HG03060 (cell line): ENCODE measurements at regions not wholly inside any gene's neighbourhood (a gene's known extent, or its start where the extent isn't known, plus 50 kb on each side); places are given as distances from the start of the nearest gene placed in this dataset.

ENCODE experiments used
- ATAC-seq: cut with Tn5 transposase; IDR thresholded peaks from one replicate; pipeline ENCODE4 v1.9.1; 2021; ENCODE audit warnings: low read depth, moderate number of reproducible peaks; ENCODE audit not compliant: unreplicated experiment

DNA sequence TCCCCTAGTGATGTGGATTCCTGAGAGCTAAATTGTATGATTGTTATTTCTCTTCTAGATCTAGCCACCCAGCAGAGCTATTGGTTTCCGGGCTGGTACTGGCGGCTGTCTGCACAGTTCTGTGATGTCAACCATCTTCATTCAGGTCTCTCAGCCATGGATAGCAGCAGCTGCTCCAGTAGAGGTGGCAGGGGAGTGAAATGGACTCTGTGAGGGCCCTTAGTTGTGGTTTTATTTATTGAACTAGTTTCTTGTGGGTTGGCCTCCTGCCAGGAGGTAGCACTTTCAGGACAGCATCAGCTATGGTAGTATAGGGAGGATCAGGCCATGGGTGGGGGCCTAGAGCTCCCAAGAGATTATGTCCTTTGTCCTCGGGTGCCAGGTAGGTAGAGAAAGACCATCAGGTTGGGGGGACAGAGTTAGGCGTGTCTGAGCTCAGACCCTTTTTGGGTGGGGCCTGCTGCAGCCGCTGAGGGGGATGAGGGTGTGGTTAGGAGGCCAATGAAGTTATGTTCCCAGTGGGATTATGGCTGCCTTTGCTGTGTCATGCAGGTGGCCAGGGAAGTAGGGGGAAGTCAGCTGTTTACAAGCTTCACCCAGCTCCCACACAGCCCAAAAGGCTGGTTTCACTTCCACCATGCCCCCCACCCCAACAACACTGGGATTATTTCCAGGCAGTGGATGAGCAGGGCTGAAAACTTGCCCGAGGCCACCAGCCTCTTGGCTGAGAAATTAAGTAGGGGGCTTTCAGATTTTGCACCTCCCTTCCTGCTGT is 55.1 kb upstream of the RGS4 start:
- no peak for ATAC-seq

DNA sequence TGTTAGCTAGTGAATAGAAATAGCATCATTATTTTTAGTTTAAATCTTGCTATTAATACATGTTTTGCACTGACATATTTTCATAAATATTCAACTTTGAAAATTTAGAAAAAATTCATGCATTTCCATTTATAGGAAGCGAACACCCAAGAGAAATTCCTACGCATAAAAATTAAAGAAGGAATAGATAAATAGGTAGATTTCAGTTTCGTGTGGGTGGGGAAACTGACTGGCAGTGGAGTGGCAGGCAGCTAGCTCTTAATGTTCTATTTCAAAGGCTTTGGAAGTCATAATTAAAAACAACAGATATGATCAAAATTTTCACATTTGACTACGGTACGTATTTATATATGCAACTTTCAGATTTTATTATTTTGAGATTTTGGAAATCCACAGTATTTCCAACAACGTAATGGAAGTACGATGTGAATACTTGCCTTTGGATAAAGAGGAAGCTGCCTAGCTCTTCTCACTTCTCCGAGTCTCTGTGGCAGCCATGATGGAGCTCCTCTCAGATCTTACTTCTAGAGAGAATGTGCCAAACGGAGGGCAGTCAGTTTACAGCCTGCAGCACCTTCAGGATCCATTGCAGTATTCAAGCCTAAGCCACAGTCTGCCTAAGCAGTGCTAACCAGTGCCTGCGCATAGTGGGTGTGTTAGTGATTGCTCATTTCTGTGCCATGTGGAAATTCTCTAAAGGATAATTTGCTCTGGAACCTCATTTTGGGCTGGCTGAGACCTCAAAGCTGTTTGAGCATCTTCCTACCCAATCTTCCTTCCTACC is 62.9 kb upstream of the RGS4 start:
- ATAC-seq = no peak

DNA sequence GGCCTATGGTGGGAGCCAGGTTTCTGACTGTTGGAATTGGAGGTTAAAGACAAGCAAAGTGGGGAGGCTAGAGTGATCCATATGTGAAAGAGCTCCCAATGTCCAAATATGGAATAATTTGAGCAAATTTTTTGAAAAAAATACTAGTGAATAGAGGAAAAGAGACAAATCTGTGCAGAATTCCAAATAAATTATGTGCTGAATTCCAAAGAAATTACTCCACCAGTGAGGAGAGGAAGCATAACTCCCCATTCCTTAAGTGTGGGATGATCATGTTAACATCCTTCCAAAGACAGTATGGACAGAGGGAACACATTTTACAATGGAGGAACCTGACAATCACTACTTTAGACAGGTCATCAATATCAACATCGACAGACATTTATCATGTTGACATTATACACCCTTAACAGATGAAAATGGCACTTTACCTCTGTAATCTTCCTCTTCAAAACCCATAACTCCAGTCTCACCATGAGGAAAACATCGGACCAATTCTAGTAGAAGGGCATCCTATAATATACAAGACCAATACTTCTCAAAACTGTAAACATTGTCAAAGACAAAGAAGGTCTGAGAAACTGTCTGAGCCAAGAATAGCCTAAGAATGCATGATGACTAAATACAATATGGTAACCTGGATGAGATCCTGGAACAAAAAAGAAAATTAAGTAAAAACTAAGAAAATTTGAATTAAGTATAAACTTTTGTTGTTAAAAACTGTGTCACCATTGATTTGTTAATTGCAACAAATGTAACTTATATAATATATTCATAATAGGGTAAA is 71.5 kb upstream of the RGS4 start:
- ATAC-seq = no peak

DNA sequence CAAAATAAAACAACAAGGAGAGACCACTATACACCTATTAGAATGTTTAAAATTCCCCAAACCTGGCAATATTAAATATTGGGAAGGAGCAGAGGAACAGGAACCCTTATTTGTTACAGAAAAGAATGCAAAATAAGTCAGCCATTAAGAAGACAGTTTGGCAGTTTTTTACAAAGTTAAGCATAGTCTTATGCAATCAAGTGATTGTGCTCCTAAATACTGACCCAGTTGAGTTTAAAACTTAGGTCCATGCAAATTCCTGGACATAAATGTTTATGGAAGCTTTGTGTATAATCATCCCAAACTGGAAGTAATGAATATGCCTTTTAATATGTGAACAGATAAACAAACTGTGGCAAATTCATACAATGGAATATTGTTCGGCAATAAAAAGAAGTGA is 72.9 kb upstream of the RGS4 start:
- ATAC-seq = no peak

DNA sequence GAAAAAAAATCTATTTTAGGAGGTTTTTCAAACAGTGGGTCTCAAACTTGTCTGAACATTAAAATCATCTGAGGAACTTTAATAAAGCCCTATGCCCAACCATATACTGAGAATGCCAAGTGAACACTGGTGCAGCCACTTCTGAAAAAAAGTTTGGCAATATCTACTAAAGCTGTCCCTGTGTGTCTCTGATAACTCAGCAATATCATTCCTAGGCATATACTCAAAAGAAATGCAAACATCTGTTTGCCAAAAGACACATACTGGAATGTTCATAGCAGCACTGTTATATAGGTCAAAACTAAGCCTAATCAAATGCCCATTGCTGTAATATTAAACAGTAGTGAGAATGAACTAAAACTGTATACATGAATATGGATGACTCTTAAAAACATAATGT is 74.2 kb upstream of the RGS4 start:
- ATAC-seq = no peak

DNA sequence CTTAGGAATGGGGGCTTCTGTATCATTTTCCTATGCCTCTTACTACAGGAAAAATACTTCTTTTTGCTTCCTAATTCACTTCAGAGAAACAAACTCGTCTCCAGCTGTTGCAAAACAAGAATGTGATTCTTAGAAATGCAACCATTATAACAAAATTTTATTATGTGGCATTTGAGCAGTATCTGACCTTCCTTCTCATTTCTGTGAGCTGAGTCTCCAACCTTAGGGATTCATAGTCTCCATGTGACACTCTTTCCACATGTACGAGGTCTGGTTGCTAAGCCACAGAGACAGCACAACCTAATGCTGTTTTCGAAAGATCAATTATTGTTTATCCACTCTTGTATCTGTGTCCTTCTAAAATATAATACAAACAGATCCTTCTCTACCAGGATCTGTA is 75.3 kb upstream of the RGS4 start:
- ATAC-seq = no peak

DNA sequence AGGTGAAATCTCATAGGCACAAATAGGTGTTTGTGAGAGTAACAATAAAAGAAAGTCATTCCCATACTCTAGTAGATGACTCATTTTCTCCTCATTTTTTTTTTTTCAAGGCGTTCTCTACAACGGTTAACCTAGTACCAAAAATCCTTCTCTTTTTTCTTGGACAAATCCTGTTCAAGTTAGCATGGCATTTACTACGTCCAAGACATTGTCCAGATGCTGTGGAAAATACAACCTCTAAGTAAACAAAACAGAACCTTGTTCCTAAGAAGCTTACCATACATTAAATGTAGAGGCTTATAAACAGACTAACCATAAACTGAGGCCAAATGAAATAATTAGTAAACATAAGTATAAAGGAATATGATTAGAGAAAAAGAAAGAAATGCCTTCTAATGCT is 76.2 kb upstream of the RGS4 start:
- ATAC-seq = no peak

DNA sequence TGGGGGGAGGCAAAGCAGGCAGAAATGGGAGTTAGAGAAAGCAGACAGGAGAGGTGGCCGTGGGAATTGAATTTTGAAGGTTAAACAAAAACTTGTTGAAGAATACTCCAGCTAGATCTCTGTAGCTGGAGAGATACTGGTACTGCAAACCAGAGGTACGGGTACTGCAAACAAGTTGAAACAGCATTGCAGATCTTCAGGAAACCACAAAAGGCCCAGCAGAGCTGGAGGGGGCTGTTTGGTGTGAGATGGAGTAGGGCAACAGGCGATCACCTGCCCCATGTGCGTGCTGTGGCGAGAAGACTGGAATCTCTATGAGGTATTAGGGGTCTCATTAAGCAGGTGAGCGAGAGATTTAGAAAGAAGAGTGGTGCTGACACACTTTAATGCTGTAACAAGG is 77.7 kb upstream of the RGS4 start:
- ATAC-seq = no peak

DNA sequence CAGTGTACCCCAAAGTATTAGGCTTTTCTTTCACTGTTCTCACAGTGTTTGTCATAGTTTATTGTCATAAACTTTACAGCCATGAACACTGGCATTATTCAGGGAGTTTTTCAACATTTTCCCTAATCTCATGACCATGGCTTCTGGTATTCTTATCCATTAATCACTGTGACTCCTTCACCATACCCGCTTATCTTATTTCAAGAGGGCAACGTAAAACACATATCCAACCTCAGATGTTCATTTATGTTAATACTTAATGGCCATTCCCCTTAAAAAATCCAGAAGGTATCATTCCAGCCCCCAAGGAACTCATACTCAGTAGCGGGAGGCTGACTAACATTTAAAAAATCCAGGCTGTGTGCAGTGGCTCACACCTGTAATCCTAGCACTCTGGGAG is 78.5 kb upstream of the RGS4 start:
- ATAC-seq = no peak

DNA sequence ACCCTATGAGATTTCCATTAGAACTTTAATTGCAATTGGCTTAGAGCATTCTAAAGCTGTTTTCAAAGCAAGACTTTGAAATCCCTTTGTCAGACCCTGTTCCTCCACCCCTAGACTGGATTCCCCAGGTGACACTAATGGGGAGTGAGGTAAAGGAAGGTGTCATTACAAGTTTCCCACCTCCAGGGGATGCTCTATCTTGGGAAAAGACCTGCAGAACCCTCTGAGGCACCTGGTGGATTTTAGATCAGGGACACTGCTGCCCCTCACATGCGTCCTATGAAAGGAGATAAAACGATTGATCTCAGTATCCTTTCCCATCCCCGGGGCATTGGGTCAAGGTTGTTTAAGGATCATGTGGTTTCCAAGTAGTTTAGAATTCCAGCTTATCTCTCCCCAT is 80.3 kb upstream of the RGS4 start:
- no peak for ATAC-seq

DNA sequence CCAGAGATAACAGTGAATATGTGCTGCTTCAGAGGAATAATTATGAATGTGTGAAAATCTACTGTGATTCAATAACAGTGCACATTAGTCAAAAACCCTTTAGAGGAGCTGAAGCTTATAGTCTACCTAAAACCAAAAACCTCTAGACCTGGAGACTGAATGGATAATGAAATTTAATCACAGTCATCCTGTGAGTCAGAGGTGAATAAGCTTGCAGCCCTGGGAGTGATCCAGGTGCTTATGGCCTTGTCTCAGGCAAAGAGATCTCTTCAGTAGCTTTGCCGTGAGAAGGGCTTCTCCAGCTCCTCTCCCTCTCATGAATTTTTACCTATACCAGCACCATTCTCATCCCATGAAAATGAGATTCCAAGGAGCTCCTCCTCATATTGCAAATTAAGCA is 81.3 kb upstream of the RGS4 start:
- no peak for ATAC-seq

DNA sequence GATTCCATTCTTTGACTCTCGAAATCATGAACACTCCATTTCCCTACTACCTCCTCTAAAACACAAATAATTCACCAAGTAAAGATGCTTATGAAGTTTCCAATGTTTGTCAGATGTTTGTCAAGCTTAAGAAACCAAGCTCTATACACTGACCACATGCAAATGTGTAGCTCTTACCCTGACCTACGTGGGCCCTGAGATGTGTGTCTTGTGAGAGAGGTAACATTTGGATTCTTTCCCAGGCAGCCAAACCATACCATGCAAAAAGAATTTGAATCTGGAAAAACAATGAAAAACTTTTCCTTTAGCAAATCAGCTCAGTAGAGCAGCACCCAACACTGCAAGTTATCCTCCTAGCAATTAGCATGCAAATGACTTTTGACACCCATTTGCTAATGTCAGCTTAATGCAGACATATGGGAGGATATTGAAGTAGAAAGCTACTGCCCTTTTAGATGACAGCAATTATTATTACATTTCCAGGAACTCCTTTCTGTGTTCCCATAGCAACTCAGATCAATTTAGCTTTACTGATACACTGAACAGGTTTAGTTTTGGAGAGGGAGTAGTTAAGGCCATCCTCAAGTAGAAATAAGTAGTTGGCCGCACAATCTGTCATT is 83.2 kb upstream of the RGS4 start:
- ATAC-seq = no peak

DNA sequence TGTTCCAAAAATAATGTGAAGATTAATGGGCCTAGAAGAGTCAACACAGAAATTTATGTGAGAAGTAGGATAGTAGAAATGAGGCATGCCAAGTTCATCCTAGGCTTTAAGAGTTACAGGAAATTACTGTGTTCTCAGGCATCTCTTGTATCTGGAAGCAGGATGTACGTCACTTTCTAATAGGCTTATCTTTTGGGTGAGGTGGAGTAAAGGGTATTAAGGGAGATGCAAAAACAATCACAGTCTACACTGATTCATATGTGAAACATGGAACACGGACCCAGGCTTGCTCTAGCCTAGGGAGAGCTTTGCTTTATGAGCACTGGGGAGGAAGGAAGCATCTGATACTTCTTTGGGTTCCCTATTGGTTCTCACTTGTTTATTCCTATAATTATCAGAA is 84.5 kb upstream of the RGS4 start:
- no peak for ATAC-seq

DNA sequence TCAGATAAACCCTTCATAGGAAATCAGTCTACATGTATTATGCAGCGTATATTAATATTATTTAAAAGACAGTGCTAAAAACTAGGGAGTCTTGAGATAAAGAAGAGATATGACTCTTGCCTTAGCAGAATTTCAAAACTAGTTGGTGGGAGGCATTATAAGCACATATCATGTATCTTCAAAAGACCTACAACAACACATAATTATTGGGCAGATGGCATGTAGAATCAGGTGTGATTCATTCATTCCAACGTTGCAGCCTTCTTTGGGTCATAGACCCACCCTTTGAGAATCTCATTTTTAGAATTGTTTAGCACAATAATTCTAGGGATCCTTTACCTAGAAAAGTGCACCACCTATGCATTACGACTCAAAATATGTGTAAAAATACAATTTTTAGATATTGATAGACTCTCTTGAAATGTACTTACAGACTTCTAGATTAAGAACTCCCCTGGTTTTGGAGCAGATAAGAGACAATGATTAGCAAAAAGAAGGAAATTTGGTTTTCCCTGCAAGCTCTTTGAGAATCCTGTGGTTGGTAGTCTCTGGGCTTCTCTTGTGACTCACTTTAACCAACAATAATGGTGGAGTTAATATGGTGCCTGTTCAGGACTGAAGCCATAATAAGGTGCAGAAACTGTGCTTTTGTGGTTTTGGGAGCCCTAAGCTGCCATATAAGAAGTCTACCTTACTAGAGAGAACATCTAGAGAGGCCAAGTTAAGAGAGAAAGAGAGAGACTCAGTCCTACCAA is 85.3 kb upstream of the RGS4 start:
- ATAC-seq = no peak

DNA sequence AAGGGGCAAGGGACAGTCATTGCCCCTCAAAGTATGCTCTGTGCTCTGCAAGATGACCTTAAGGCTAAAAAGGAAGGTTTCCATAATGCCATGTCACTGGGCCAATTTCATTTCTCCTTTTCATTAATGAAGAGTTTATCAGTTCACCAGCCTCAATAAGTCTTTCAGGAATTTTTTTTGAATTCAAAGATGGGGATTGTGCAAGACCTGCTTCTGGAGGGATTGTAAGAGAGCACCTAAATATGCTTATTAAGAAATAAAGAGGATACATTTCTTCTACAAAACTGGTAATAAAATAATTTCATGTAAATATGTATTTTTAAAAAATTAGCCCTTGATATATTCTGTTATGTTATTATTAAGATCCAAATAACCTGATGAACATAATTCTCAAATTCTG is 86.8 kb upstream of the RGS4 start:
- ATAC-seq = no peak

DNA sequence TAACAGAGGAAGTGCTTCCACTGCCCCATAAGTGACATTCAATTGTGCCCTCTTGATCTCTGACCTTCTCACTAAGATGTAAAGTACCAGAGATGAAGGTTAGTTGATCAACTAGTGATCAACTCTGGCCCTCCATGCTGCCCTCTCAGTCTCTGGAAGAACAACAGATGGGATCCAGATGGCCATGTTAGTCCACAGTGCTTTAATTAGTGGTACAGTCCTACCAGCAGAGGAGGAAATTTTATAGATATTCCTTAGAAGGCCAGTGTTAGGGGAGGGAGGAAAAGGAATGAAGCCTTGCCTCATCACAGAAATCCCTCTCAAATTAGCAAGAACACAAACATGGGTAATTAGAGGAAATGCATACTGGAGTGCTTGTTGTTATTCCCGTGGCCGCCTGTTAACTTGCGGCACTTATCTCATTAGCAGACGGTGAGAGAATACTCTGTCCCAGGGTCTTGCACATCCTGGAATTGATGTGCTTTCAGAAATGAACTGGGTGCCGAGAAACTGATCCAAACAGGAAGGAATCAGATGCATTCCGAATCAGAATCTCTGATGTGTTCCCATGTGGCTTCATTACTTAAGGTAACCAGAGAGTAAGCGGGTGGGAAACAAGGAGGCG is 91.1 kb upstream of the RGS4 start:
- ATAC-seq = no peak

DNA sequence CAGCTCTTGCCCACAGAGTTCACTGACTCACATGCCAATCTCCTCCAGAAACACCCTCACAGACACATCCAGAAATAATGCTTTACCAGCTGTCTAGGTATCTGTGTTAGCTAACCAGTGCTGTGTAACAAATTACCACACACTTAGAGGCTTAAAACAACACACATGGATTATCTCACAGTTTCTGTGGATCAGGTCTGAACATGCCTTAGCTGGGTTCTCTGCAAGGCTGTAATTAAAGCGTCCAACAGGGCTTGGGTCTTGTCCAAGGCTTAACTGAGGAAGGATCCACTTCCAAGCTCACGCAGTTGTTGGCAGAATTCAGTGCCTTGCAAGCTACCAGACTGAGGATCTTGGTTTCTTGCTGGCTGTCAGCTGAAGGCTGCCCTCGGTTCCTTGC is 92.5 kb upstream of the RGS4 start:
- ATAC-seq = no peak

DNA sequence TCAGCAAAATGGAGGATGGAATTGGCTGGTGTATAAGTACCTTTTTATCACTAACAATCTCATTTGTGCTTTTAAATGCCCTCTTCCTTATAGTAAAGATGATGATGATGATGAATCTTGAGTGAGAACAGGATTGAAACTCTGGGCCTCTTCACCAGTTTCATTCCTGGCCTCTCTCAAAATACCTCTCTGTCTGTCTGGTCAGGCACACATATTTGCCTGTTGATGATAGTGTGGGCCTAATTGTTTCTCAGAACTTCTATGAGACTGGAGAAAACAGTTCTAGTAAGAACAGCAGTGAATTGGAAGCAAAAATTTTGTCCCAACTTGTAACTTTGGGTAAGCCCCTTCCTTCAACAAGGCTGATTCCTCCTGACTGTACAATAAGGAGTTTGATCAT is 94.4 kb upstream of the RGS4 start:
- ATAC-seq = no peak

DNA sequence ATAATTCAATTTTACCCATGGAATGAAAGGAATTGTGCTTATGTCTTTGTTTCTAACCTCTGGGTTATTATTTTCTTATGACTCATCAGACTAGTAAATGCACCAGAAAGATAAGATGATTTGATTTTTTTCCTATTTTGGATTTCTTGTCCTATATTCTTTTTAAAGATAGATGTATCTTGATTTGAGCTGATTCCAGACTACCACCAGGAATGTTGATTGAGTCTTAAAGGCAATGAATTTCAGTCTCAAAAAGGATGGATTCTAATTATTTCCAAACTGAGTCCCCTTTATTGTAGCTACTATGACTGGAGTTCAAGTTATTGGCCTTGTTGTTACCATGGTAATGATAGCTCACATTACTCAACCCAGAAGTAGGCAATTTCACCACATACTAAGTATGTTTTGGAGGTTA is 95.8 kb upstream of the RGS4 start:
- no peak for ATAC-seq

DNA sequence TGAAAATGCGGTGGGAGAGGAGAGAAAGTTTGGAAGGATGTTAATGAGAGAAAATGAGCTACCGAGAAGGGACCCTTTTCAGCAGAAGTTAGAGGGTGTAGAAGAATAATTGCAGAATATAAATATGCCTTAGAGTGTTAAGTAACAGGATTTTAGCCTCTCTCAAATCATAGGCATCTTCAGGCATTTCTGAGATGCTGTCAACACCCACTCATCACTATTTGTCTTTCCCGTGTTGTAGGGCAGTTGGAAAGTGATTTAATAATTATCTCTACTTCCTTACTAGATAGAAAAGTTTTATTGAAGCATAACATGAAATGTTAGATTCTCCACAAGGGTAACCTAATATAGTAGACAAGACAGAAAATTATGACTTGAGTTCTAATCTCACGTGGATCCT is 96.4 kb upstream of the RGS4 start:
- no peak for ATAC-seq
